ENCODE measurements at regions not wholly inside any gene's neighbourhood (a gene's known extent, or its start where the extent isn't known, plus 50 kb on each side); places are given as distances from the start of the nearest gene placed in this dataset.

- no peak overlapping the region for H3K27ac Mint-ChIP-seq
- H3K36me3 Mint-ChIP-seq: no peaks in the 10 kb centered on the region
These were observed 141.2 kb downstream of the TM2D1 start for GRCh38 chr1:61583703-61584102.

GRCh38 chr1:61581251-61581650 lies 143.7 kb downstream of the TM2D1 start:
- H3F3A ChIP-seq (ENCODE audit: low read depth): no peaks in the 10 kb centered on the region
- H4K20me1 ChIP-seq (ENCODE audit: low read depth): no peaks in the 10 kb centered on the region
- no peak for DNase-seq (ENCODE audit: low spot score)
- no peak for TF ChIP-seq CTCF (IDR thresholded peaks at IDR 0.05)
- TF ChIP-seq EZH2phosphoT487 (IDR thresholded peaks at IDR 0.05): no peak
- no peak for TF ChIP-seq EZH2 (IDR thresholded peaks at IDR 0.05)
- no peak overlapping the region for H3K4me3 Mint-ChIP-seq
- H3K4me1 Mint-ChIP-seq: peaks cover 7% of the 10 kb centered on the region
- H3K79me2 ChIP-seq (ENCODE audit: low read depth): no peaks in the 10 kb centered on the region
- no peaks in the 10 kb centered on the region for H3K27me3 ChIP-seq
- H3K27ac ChIP-seq: no peak overlapping the region
- no peak overlapping the region for H3K4me2 ChIP-seq
- peaks cover 10% of the 10 kb centered on the region for H3K9me3 Mint-ChIP-seq
- peaks cover 3% of the 10 kb centered on the region for H3K36me3 Mint-ChIP-seq
- no peaks in the 10 kb centered on the region for H3K36me3 ChIP-seq
- peaks cover 2% of the 10 kb centered on the region for H3K27me3 Mint-ChIP-seq (ENCODE audit: insufficient read depth, low read depth)
- no peak overlapping the region for H3K4me3 ChIP-seq
- no peak overlapping the region for H3K9ac ChIP-seq
- H2AFZ ChIP-seq (replicated peaks): no peak overlapping the region
- H3K9me3 ChIP-seq (ENCODE audit: low read depth): no peaks in the 10 kb centered on the region
- H3K4me1 ChIP-seq: no peaks in the 10 kb centered on the region
- no peak overlapping the region for H3K27ac Mint-ChIP-seq

More at GRCh38 chr1:61583703-61584102, 141.2 kb downstream of the TM2D1 start:
- Mint-ChIP-seq H3K9me3 (peaks cover 3% of the 10 kb centered on the region), H3K27me3 (ENCODE audit: insufficient read depth, low read depth) (peaks cover 5% of the 10 kb centered on the region), H3K4me1 (peaks cover 24% of the 10 kb centered on the region), H3K4me3 (no peak overlapping the region)
- TF ChIP-seq CTCF (IDR thresholded peaks at IDR 0.05) (no peak), EZH2 (IDR thresholded peaks at IDR 0.05) (no peak), EZH2phosphoT487 (IDR thresholded peaks at IDR 0.05) (no peak)
- no peak for DNase-seq (ENCODE audit: low spot score)
- Histone ChIP-seq H4K20me1 (ENCODE audit: low read depth) (no peaks in the 10 kb centered on the region), H3K27me3 (no peaks in the 10 kb centered on the region), H3K36me3 (no peaks in the 10 kb centered on the region), H3K9ac (no peak overlapping the region), H3K27ac (no peak overlapping the region), H3K79me2 (ENCODE audit: low read depth) (no peaks in the 10 kb centered on the region), H3K4me3 (no peak overlapping the region), H3K9me3 (ENCODE audit: low read depth) (no peaks in the 10 kb centered on the region), H2AFZ (replicated peaks) (no peak overlapping the region), H3F3A (ENCODE audit: low read depth) (no peaks in the 10 kb centered on the region), H3K4me1 (no peaks in the 10 kb centered on the region), H3K4me2 (no peak overlapping the region)

GRCh38 chr1:61580417-61580816 lies 144.5 kb downstream of the TM2D1 start:
- H3K4me1 Mint-ChIP-seq: peaks cover 3% of the 10 kb centered on the region
- no peaks in the 10 kb centered on the region for H3K27me3 ChIP-seq
- H3K4me1 ChIP-seq: no peaks in the 10 kb centered on the region
- no peak for TF ChIP-seq CTCF (IDR thresholded peaks at IDR 0.05)
- no peak for TF ChIP-seq EZH2phosphoT487 (IDR thresholded peaks at IDR 0.05)
- TF ChIP-seq EZH2 (IDR thresholded peaks at IDR 0.05): no peak
- no peak for DNase-seq (ENCODE audit: low spot score)
- H3K9me3 ChIP-seq (ENCODE audit: low read depth): no peaks in the 10 kb centered on the region
- H2AFZ ChIP-seq (replicated peaks): no peak overlapping the region
- H3K4me3 ChIP-seq: no peak overlapping the region
- H3K27me3 Mint-ChIP-seq (ENCODE audit: insufficient read depth, low read depth): peaks cover 2% of the 10 kb centered on the region
- no peak overlapping the region for H3K27ac Mint-ChIP-seq
- H3F3A ChIP-seq (ENCODE audit: low read depth): no peaks in the 10 kb centered on the region
- H3K36me3 Mint-ChIP-seq: peaks cover 3% of the 10 kb centered on the region
- no peaks in the 10 kb centered on the region for H3K79me2 ChIP-seq (ENCODE audit: low read depth)
- H3K4me2 ChIP-seq: no peak overlapping the region
- H3K27ac ChIP-seq: no peak overlapping the region
- H3K36me3 ChIP-seq: no peaks in the 10 kb centered on the region
- H3K4me3 Mint-ChIP-seq: no peak overlapping the region
- no peak overlapping the region for H3K9ac ChIP-seq
- peaks cover 12% of the 10 kb centered on the region for H3K9me3 Mint-ChIP-seq
- no peaks in the 10 kb centered on the region for H4K20me1 ChIP-seq (ENCODE audit: low read depth)

Data from neural progenitor cell (in vitro differentiated cells).